Activated T-cell treated with anti-CD3 and anti-CD28 coated beads, Interleukin-2, amount 50 U/mL, for 24 hours (primary cell): ENCODE measurements at regions not wholly inside any gene's neighbourhood (a gene's known extent, or its start where the extent isn't known, plus 50 kb on each side); places are given as distances from the start of the nearest gene placed in this dataset.
A peak's percentile ranks its signal among the peaks of the same experiment; 100 is the strongest.

ENCODE experiments used
- DNase-seq: peaks from one replicate; pipeline ENCODE4 v3.0.0-alpha.2; 2020
- H3K27ac Mint-ChIP-seq: 2 replicates; pipeline ENCODE4 v1.8.0; 2020; ENCODE audit warnings: mild to moderate bottlenecking, mixed read lengths
- H3K27me3 Mint-ChIP-seq: 2 replicates; pipeline ENCODE4 v1.8.0; 2020; ENCODE audit warnings: mixed read lengths
- H3K36me3 Mint-ChIP-seq: 2 replicates; pipeline ENCODE4 v1.8.0; 2020; ENCODE audit warnings: low read depth, mixed read lengths
- H3K4me1 Mint-ChIP-seq: 2 replicates; pipeline ENCODE4 v1.8.0; 2020; ENCODE audit warnings: low read depth, mixed read lengths
- H3K4me3 Mint-ChIP-seq: 2 replicates; pipeline ENCODE4 v1.8.0; 2020; ENCODE audit warnings: mild to moderate bottlenecking, moderate library complexity, mixed read lengths
- H3K9me3 Mint-ChIP-seq: 2 replicates; pipeline ENCODE4 v1.8.0; 2020; ENCODE audit warnings: mixed read lengths

DNA sequence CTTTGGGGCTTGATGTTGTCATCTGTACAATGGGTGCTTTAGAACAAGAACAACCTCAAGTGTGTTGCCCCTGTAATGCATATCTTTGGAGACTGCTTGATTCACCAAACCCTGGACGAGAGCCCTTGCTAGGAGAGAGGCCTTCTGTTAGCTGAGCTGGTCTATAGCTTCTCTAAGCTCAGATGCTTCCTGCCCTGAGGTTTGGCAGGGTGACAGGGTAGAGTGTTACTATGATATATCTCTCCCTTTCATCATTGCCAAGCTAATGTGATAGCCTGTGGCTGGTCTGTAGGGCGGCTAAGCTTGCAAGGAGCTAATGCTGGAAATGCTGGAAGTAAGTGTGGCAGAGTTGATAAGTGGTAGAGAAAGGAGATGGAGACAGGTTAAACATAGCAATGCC, 364.1 kb downstream of the RPS24 start:
- Mint-ChIP-seq H3K27me3 (no peaks in the 10 kb centered on the region), H3K4me1 (no peaks in the 10 kb centered on the region), H3K36me3 (no peaks in the 10 kb centered on the region), H3K27ac (no peak overlapping the region), H3K4me3 (no peak overlapping the region), H3K9me3 (no peaks in the 10 kb centered on the region)
- DNase-seq: no peak

DNA sequence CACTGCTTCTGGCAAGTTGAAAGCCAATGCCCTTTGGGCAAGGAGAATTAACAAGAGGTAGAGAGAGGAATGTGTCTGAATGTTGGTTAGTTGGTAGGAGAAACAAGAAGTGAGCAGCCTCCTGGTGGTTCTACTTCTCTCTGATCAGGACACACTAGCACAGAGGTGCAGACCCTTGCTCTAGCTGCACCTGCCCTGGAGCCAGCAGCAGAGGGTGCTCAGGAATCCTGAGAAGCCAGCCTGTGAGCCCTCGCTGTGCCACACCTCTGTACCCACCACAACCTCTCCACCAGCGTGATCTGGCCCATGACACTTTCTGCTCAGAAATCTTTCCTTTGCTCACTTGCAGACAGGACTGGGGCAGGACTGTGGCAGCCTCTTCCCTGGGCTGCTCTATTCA, 364.7 kb downstream of the RPS24 start:
- Mint-ChIP-seq H3K4me3 (no peak overlapping the region), H3K27ac (no peak overlapping the region), H3K36me3 (no peaks in the 10 kb centered on the region), H3K9me3 (no peaks in the 10 kb centered on the region), H3K27me3 (no peaks in the 10 kb centered on the region), H3K4me1 (no peaks in the 10 kb centered on the region)
- no peak for DNase-seq

DNA sequence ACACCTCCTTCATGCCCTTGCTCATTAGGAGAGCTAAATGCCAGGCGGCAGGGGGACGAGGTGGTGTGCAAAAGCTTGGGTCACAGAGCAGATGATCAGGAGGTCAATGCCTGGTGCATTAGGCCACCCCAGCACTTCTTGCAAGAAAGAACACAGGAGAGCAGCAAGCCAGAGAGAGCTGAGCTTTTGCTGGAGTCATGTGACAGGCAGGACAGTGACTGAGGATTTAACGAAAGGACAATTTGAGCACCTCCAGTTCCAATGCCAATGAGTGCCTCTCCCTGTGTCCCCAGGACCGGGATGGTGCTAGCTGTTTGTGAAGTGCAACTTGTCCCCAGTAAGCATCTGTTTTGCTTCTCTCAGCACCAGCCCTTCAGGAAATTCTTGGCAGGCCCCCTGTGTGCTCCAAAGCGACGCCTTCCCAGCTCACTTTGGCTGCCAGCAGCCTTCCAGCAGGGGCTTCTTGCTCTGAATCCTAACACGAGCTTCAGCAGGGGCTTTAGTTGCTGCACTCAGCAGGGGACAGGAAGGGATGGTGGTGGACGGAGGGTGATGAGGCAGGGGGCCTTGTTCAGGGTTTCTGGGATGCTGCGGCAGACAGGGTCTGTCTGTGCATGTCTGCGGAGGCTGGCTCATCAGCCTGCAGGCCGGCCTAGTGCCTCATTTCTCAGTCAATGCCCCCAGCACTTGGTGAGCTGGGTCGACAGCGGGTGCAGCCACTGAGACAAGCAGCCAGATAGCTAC, 368.1 kb downstream of the RPS24 start:
- H3K9me3 Mint-ChIP-seq: no peaks in the 10 kb centered on the region
- no peak overlapping the region for H3K4me3 Mint-ChIP-seq
- peaks cover 21% of the 10 kb centered on the region for H3K27me3 Mint-ChIP-seq
- no peak for DNase-seq
- H3K4me1 Mint-ChIP-seq: peaks cover 5% of the 10 kb centered on the region
- no peaks in the 10 kb centered on the region for H3K36me3 Mint-ChIP-seq
- no peak overlapping the region for H3K27ac Mint-ChIP-seq

DNA sequence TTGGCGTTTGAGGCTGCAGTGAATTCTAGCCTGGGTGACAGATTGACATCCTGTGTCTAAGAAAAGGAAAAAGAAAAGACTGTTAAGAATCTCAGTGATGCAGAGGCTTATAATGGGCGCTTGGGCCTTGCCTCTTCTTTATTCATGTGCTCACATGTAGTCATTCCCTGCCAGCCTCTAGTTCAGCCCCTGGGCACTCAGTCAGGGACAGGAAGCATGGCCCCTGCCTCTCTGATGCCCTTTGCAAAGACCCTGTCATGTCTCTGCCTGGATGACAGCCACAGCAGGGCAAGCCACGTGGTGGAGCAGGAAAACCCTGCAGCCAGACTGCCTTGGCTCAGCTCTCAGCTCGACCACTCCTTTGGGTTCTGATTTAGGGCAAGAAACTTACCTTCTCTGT, 368.9 kb downstream of the RPS24 start:
- Mint-ChIP-seq H3K27me3 (peaks cover 24% of the 10 kb centered on the region), H3K4me1 (peaks cover 9% of the 10 kb centered on the region), H3K27ac (no peak overlapping the region), H3K4me3 (no peak overlapping the region), H3K9me3 (no peaks in the 10 kb centered on the region), H3K36me3 (no peaks in the 10 kb centered on the region)
- DNase-seq: no peak

DNA sequence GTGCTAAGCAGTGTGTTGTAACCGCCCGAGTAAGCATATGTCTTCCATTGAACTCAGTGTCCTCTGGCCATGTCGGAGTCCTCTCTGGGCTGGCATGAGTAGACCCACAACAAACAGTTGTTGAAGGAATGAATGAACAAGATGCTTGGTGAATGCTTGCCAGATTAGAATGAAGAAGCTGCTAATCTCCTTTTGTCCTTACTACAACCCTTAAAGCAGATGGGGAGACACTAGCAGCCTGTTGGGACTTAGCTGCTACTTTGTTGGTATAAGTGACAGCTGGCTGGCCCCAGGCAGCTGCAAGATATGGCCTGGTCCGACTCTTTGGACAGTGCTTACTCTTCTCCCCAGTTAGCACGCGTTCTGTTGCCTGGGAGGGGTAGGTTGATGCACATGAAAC, 370.1 kb downstream of the RPS24 start:
- DNase-seq: peak; percentile 5
- H3K4me3 Mint-ChIP-seq: no peak overlapping the region

DNA sequence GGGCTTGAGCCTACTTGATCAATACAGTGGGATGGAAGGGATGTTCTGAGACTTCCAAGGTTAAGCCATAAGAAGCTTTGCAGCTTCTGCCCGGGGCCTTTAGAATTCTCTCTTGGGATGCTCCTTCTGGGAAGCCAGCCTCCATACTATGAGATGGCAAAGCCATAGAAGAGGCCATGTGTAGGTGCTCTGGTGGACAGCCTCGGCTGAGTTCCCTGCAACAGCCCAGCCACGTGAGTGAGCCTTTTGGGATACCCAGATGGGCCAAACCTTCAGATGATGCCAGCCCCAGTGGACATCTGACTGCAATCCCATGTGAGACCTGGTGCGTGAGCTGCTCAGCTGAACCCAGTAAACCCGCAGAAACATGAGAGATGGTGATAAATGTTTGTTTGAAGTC, 370.6 kb downstream of the RPS24 start:
- H3K4me1 Mint-ChIP-seq: peaks cover 9% of the 10 kb centered on the region
- DNase-seq: peak; percentile 11
- H3K36me3 Mint-ChIP-seq: no peaks in the 10 kb centered on the region
- H3K27ac Mint-ChIP-seq: no peak overlapping the region
- H3K4me3 Mint-ChIP-seq: no peak overlapping the region
- peaks cover 31% of the 10 kb centered on the region for H3K27me3 Mint-ChIP-seq
- no peaks in the 10 kb centered on the region for H3K9me3 Mint-ChIP-seq

More for the DNA sequence above, 370.1 kb downstream of the RPS24 start:
- Mint-ChIP-seq H3K4me1 (peaks cover 9% of the 10 kb centered on the region), H3K9me3 (no peaks in the 10 kb centered on the region), H3K27ac (no peak overlapping the region), H3K36me3 (no peaks in the 10 kb centered on the region), H3K27me3 (peaks cover 31% of the 10 kb centered on the region)

DNA sequence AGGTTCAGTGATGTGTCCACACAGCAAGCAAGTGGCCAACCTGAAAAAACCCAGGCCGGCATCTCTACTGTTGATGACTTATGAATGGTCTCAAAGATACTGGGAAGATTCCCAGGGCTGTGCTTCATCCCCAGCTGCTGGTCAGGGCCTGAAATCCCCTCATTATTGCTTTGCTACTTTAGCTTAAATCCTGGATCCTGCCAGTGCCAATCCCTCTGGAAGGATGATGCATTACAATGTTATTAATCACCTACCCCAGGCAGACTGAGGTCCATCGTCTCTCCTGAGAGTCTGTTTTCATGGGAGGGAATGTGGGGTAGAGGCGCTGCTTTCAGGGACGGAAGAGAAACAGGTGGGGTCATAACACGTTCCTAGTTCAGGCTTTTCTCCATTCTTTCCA, 371.6 kb downstream of the RPS24 start:
- Mint-ChIP-seq H3K4me3 (no peak overlapping the region), H3K36me3 (no peaks in the 10 kb centered on the region), H3K9me3 (no peaks in the 10 kb centered on the region), H3K4me1 (peaks cover 9% of the 10 kb centered on the region), H3K27me3 (peaks cover 31% of the 10 kb centered on the region), H3K27ac (no peak overlapping the region)
- no peak for DNase-seq

DNA sequence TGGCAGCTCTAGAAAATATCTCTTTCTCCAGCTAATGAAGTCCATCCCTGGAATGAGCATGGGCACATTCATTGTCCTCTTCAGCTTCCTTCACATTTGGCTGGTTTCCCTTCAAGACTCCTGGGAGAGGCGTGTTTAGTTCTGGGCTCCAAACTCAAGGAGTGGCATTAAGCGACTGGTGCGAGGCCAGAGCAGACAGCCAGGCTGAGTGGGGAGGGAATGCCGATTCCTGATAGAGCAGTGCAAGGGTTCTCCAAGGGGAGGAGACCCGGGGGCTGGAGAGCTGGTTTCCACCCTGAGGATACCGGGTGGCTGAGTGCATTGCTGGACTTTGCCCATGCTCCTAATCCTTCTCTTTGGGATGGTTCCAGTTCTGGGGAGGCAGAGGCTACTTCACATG, 372.1 kb downstream of the RPS24 start:
- Mint-ChIP-seq H3K9me3 (no peaks in the 10 kb centered on the region), H3K27ac (no peak overlapping the region), H3K27me3 (peaks cover 31% of the 10 kb centered on the region), H3K4me1 (peaks cover 9% of the 10 kb centered on the region), H3K4me3 (no peak overlapping the region), H3K36me3 (no peaks in the 10 kb centered on the region)
- no peak for DNase-seq

DNA sequence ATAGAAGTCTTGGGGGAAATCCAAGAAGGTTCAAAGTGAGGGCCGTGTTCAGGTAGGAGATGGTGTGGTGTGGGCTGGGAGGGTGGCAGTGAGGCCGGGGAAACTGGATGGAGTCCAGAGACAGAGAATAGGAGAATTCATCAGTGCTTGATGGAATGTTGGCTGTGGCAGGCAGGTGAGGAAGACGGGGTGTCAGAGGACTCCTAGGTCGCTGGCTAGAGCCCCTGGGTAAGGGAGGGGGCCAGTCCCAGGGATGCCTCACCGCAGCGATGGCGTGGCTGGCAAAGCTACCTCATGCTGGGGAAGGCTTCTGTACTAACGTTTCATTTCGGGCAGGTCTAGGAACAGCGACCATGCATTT, 373.0 kb downstream of the RPS24 start:
- Mint-ChIP-seq H3K27ac (no peak overlapping the region), H3K9me3 (no peaks in the 10 kb centered on the region), H3K4me3 (peak overlapping the region; percentile 57), H3K27me3 (peaks cover 31% of the 10 kb centered on the region), H3K36me3 (no peaks in the 10 kb centered on the region), H3K4me1 (peaks cover 9% of the 10 kb centered on the region)
- no peak for DNase-seq

DNA sequence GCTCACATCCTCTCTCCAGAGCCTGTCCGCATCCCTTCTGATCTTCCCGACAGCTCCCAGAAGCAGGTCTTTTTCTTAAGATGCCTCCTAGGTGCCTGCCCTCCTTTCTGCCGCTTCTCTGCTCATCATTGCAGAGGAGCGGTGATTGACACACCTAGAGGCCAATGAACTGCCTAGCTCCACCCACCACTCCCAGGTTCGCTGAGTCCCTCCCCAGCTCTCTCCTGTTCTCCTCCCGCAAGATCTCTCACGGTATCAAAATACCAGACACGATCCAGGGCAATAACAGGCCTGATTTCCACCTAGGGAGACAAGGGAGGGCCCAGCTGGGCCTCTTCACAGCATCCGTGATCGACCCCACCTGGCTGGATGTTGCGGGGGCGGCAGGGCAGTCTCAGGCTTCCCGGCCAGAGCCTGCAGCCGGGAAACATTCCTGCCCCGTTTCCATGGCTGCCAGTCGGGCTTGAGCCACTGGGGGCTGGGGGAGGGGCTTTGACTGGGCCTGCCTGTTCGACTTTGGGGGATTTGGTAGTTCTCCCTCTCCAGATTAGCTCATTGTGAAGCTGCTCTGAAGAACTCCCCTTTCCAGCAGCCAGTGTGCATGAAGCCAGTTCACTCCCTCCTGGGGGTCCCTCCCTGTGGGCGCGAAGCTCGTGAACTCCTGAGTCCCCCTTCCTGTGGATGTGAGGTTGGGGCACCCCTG, 373.5 kb downstream of the RPS24 start:
- peak; percentile 78 for DNase-seq
- H3K27ac Mint-ChIP-seq: no peak overlapping the region
- no peaks in the 10 kb centered on the region for H3K9me3 Mint-ChIP-seq
- peaks cover 31% of the 10 kb centered on the region for H3K27me3 Mint-ChIP-seq
- H3K4me3 Mint-ChIP-seq: peak overlapping the region; percentile 57
- H3K36me3 Mint-ChIP-seq: no peaks in the 10 kb centered on the region
- peaks cover 9% of the 10 kb centered on the region for H3K4me1 Mint-ChIP-seq

DNA sequence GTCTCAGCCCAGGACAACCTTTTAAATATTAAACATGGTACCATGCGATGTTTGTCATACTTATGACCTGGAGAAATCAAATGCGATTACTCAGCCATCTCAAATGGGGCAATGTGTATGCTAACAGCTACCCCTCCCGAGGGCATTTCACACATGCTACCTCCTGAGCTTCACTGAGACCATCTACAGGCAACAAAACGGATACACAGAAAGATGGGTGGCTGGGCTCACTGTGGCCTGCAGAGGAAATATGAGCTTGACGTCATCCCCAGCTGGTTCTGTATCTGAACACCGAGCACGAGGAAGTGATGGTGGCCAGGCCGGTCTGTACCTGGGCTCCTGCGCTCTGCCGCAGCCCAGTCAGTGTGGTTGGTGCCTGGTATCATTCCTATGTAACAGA, 374.3 kb downstream of the RPS24 start:
- Mint-ChIP-seq H3K27ac (no peak overlapping the region), H3K4me3 (no peak overlapping the region), H3K27me3 (peaks cover 31% of the 10 kb centered on the region), H3K36me3 (no peaks in the 10 kb centered on the region), H3K9me3 (no peaks in the 10 kb centered on the region), H3K4me1 (peaks cover 9% of the 10 kb centered on the region)
- DNase-seq: no peak

DNA sequence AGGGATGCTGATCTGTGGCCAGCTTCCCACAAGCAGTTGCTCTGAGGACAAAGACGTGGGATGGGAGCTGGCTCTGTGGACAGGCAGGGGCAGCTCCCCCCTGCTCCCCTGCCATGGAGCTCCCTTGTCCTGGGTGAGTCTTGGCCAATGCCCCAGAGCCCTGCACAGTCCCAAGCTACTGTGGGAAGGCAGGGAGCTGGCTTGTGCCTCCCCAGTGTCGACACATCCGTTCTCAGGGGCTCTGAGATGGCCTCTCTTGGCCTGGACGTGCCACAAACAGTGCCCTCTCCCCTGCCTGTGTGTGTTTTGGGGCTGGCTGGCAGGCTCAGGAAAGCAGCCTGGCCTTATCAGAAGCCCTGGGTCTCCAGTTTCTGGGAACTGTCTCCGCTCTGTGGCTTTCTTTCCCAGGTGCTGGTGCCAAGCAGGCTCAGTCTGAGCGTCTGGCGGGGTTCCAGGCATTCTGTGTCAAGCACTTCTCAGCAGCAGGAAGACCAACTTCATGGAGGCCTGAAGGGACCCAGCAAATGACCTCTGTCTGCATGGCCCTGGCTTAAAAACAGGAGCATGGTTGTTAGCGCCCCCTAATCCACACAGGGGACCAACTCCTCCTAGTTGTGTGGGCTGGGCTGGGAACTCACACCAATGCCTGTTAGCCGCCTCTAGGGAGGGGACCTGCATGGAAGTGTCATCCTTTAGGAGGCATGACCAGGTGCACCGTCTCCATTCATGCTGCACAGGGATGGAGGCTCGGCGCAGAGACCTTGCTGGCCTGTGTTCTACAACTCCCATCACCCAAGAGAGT, 375.2 kb downstream of the RPS24 start:
- Mint-ChIP-seq H3K9me3 (no peaks in the 10 kb centered on the region), H3K4me3 (no peak overlapping the region), H3K36me3 (no peaks in the 10 kb centered on the region), H3K4me1 (peaks cover 9% of the 10 kb centered on the region), H3K27me3 (peaks cover 31% of the 10 kb centered on the region), H3K27ac (no peak overlapping the region)
- no peak for DNase-seq

DNA sequence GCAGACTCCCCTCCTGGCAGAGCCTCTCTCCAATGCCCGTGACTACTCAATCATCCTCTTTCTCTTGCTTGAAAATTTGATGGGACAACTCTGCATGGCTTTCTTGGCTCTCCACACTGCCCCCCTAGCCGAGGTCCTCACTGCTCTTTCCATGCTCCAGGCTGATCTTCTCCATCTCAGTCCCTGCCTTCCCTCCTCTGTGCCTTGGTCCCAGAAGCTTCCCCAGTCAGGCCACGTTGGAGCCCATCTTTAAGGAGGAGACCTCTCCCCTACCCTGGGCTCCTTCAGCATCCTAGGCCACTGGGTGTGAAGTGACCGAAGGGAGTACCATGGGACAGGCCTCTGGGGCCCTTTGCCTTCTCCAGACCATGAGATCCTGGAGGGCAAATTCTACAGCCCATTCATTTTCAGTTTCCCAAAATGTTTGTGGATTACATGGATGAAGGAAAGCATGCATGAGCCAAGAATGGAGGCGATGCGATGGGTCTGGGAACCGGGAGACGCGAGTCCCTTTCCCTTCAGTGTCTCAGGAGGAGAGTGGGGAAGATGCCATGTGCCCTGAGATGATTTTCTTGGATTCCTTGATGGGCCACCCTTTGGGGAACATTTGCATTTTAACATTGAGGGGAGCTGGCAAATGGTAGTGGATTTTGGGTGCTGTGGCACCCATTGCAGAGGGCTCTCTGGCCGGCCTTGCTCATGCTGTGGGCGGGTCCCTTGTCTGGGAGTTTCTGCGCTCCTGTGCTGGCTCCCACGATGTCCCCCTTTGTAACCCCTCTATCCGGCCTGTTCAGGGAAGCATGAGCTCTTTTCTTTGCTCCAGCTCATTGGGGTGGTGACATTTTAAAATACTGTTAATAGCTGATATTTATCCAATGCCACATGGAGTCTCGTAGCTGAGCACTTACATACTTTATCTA, 376.6 kb downstream of the RPS24 start:
- no peaks in the 10 kb centered on the region for H3K9me3 Mint-ChIP-seq
- peaks cover 9% of the 10 kb centered on the region for H3K4me1 Mint-ChIP-seq
- H3K4me3 Mint-ChIP-seq: no peak overlapping the region
- H3K27me3 Mint-ChIP-seq: peaks cover 25% of the 10 kb centered on the region
- H3K27ac Mint-ChIP-seq: no peak overlapping the region
- H3K36me3 Mint-ChIP-seq: no peaks in the 10 kb centered on the region
- no peak for DNase-seq

DNA sequence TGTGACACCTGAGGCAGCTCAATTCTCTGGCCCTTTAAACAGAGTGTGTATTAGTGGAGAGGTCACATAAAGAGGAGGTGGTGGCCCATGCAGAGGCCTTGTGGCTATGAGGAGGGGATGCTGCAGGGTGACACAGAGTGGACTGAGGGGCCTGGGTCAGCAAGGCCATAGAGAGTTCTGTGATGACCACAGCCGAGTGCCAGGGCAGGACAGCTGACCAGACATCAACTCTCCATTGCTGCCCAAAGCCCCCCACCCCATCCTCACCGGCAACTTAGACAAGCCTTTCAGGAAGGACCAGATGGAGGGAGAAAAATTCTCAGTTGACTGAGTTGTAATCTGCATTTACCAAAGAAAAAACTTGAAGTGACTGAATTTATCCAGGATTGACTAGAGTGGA, 378.1 kb downstream of the RPS24 start:
- DNase-seq: no peak
- Mint-ChIP-seq H3K36me3 (no peaks in the 10 kb centered on the region), H3K4me3 (no peak overlapping the region), H3K4me1 (peaks cover 5% of the 10 kb centered on the region), H3K9me3 (no peaks in the 10 kb centered on the region), H3K27me3 (peaks cover 11% of the 10 kb centered on the region), H3K27ac (no peak overlapping the region)
